GF-D8 (cell line): ENCODE measurements at regions not wholly inside any gene's neighbourhood (a gene's known extent, or its start where the extent isn't known, plus 50 kb on each side); places are given as distances from the start of the nearest gene placed in this dataset.

Experiments
- DNase-seq: peaks from one replicate; lab custom pipeline; 2025; lab: John Stamatoyannopoulos, UW

DNA sequence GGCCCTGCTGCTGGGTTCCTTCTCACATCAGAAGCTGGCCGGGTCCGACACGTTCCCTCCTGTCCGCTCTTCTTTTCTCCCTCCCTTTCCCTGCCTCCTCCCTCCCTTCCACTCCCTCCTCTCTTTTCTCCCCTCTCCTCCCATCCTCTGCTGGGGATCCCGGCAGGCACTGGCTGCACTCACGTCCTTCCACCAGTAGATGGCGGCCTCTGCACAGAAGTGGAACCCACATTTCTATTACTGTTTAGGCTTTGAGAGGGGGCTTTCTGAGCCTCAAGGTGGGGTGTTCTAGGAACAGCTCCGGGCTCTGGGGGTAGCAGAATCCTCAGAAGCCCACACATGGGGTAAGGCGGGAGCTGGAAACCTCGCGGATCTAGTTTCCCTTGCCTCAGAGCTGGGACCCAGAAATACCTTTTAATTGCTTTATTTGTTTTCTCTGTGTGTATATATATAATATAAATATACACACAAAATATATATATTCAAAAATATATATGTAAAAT lies 294.2 kb downstream of the ZNF536 start:
- DNase-seq, result no peak

- DNase-seq, result no peak
Observed at GRCh38 chr19:30665449-30665848, 293.3 kb downstream of the ZNF536 start.

- no peak for DNase-seq
Observed at GRCh38 chr19:30663611-30664174, 291.5 kb downstream of the ZNF536 start.

GRCh38 chr19:30662211-30662861 lies 290.2 kb downstream of the ZNF536 start:
- no peak for DNase-seq

DNA sequence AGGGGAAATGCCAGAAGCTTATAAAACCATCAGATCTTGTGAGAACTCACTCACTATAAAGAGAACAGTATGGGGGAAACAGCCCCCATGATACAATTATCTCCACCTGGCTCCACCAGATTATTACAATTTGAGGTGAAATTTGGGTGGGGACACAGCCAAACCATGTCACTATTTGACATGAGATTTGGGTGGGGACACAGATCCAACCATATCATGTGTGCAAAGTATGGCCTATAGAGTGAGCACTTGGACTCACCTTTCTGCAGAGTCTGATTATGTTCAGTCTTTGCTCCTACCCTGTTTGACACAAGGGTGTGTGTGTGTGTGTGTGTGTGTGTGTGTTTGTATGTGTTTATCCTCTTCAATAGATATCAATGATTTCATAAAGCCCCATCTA lies 287.5 kb downstream of the ZNF536 start:
- no peak for DNase-seq

- DNase-seq, result no peak
Observed at GRCh38 chr19:30656520-30657100, 284.4 kb downstream of the ZNF536 start.

DNA sequence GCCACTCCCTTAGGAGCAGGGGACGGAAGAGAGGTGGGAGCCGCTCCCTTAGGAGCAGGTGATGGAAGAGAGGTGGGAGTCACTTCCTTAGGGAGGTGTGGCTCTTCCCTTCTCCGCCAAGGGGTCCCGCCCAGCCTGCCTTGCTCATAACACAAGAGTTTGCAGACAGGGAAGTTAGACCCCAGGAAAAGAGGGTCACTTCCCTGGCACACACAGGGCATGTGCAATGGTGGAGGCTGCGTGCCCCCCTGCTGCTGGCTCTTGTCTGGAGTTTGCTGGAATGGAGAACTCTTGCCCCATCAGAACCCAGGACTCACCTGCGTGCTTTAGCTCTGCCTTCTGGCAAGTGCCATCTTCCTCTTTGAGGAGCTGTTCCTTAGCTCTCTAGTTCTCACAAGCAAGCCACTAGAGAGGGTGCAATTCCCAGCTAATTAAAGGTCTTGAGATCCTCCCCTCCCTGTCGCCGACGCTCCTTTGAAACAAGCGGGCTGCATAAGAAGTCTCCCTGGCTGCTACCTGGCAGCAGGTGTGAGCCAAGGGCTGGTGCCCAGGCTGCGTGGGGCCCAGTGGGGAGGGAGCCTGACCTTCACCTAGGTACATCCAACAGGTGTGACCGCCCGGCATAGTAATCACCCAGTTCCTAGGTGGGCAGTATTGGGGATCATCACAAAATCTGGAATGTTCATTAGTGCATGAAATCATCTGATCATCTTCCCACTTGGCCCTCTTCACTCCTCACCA lies 281.6 kb downstream of the ZNF536 start:
- no peak for DNase-seq

- DNase-seq, result no peak
Observed at GRCh38 chr19:30652751-30653150, 280.6 kb downstream of the ZNF536 start.

GRCh38 chr19:30651691-30652090 lies 279.5 kb downstream of the ZNF536 start:
- DNase-seq, result no peak

GRCh38 chr19:30651066-30651465 lies 278.9 kb downstream of the ZNF536 start:
- no peak for DNase-seq

- no peak for DNase-seq
Observed at GRCh38 chr19:30649934-30650614, 277.9 kb downstream of the ZNF536 start.

DNA sequence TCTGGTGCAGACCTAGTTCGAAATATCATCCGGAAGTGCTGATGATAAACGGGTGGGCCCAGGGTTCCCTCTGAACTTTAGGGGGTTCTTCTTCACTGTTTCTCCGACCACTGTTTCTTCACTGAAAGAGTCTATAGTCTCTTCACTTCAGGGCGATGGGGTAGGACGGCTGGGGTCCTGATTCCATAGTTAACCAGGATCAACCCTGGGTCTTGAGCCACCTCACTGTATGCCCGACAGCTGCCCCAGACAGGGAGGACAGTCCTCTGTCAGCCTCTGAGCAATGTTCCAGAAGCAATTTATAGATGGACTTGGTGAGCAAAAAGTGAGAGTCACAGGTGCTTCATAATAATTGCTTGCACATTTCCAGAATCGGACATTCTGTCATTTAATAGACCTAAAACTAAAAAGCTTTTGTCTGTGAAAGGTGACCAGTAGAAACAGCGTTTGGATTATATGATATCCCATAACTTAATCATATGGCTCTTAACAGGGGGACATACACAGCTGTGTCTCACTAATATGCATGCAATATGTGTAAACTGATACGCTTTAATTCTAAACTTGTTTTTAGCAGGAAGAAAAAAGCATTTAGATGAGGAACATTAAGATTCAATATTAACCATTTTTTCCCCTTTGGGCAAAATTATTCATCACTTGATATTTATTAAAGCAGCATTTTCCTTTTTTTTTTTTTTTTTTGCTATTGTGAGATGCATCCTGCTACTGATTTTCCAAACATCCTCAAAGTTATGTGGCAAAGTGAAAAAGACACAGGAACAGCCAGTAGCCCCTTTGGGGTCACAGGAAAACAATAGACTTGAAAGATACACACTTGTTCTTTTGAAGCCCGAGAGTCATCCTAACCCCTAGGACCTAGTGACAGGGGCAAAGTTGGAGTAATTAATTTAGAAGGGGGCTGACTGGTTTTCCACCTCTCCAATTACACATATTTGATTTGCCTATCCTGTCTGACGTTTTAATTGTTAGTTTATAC lies 277.0 kb downstream of the ZNF536 start:
- no peak for DNase-seq

DNA sequence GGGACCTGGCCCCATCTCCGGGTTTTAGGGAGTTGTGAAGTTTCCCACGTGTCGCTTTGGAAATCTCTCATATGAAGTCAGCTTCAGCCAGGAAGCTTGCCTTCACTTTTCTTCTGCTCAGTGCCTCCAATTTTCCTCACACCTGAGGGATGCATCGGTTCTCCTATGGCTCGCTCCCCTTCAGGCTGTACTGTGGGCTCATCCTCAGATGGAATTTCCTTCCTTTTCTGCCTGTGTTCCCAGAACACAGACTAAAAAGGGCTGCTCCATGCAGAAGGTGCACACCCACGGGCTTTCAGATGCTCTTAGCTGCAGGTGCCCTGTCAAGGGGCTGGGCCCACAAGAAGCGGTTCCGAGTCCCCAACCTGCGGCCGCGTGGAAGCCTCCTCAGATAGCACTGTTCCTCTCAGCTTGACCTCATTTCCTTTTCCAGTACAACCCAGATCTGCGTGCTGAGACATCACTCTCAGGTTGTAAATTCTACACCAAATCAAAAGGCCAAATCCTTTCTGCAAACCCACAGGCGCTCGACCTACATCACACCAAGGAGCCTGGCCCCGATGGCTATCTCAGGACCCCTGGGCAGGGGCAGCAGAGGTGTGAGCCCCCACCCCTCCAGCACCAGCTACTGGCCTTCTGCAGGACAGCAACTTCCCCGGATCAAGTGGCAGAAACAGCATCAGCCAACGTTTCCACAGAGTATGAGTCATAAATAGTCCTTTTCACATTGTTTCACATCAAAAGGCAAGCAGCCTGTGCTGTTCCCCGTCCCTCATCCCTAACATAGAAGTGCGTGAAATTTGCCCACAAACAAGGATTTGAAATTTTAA lies 275.9 kb downstream of the ZNF536 start:
- DNase-seq, result no peak

GRCh38 chr19:30646806-30647205 lies 274.6 kb downstream of the ZNF536 start:
- DNase-seq, result no peak

- no peak for DNase-seq
Observed at GRCh38 chr19:30645946-30646577, 273.9 kb downstream of the ZNF536 start.

- no peak for DNase-seq
Observed at GRCh38 chr19:30640252-30640965, 268.2 kb downstream of the ZNF536 start.

- no peak for DNase-seq
Observed at GRCh38 chr19:30638889-30639288, 266.7 kb downstream of the ZNF536 start.

DNA sequence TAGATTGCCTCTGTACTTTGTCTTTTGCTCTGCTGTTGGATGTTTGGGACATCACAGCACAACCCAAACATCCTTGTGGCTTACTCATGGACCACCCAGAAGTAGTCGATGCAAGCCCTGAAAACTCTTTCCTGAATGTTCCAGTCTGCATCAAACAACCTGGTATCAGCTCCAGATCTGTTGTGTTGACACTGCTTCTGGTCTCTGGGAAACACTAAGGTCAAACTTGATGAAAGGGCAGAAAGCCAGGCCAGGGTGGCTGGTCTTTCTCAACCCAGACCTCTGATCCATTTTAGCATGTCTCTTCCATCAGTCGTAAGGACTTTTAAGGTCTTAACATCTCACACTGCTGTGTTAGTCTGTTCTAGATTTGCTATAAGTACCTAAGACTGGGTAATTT lies 265.7 kb downstream of the ZNF536 start:
- no peak for DNase-seq
